ENCODE measurements at regions not wholly inside any gene's neighbourhood (a gene's known extent, or its start where the extent isn't known, plus 50 kb on each side); places are given as distances from the start of the nearest gene placed in this dataset.

DNA sequence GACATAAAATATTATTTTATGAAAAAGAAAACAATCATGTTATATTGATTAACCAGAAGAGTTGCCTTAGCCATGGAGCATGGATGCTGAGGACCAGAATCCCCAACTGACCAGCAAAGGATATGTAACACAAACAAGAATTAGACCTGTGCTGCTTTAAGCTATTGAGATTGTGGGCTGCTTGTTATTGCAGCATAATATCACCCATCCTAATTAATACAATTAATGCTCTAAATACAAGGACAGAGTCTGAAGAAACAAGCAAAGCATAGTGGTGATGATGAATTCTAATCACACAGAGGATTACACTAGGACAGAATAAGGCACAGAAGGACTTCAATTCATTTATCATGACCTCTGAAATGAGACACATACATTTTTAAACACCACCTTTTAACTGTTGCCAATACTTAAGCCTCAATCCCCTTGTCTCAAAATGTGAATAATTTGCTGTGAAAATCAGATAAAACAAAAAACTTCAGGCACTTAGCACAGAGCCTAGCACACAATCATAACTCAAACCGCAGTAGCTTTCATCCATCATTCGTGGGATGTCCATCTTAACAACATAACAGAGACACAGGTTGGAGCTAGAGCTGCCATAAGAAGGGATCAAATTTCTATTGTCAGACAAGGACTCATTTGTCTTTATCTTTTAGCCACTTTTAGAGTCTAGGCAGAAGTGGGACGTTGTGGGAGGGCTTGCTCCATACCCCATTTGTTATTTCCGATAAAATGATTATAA lies 449.6 kb upstream of the DCN start:
- DNase-seq (no peak), ATAC-seq (no peak)
- CTCF ChIA-PET, result no interaction called here
- H3K4me1 Mint-ChIP-seq, result peaks cover 0 to 5% (median 0%) of the 10 kb centered on the region in 7 donors
- peaks cover 0 to 4% (median 0%) of the 10 kb centered on the region in 5 donors for H3K27me3 Mint-ChIP-seq
- intact Hi-C loops (cut with micrococcal nuclease), result no loop called here
- peaks cover 0 to 7% (median 0%) of the 10 kb centered on the region in 5 donors for H3K36me3 Mint-ChIP-seq
- no peak overlapping the region for H3K27ac Mint-ChIP-seq
- H3K27me3 ChIP-seq (ENCODE audit: control insufficient read depth in 2 of 2, insufficient read depth in 2 of 2, low read length in 2 of 2), result no peaks in the 10 kb centered on the region
- H3K4me3 Mint-ChIP-seq, result no peak overlapping the region
- H3K4me1 ChIP-seq (ENCODE audit: control insufficient read depth in 2 of 2, insufficient read depth in 2 of 2, low read length in 2 of 2), result no peaks in the 10 kb centered on the region
- H3K36me3 ChIP-seq (ENCODE audit: control insufficient read depth in 2 of 3, insufficient read depth in 3 of 3, low read length in 3 of 3), result no peaks in the 10 kb centered on the region
- peaks cover 0 to 8% (median 3%) of the 10 kb centered on the region in 11 donors for H3K9me3 Mint-ChIP-seq
- H3K4me3 ChIP-seq (ENCODE audit: low read length), result no peak overlapping the region
- no peaks in the 10 kb centered on the region for H3K9me3 ChIP-seq (ENCODE audit: control insufficient read depth in 2 of 3, low read length in 3 of 3)
- H3K27ac ChIP-seq (ENCODE audit: low read depth, low read length), result no peak overlapping the region
- POLR2A ChIA-PET, result interaction anchor here (0.7 kb wide), 1 partner anchor 244 kb away, joined by 3 read pairs; no protein-coding TSS in a partner anchor

- Histone ChIP-seq H3K27me3 (ENCODE audit: control insufficient read depth in 2 of 2, insufficient read depth in 2 of 2, low read length in 2 of 2) (no peaks in the 10 kb centered on the region), H3K9me3 (ENCODE audit: control insufficient read depth in 2 of 3, low read length in 3 of 3) (no peaks in the 10 kb centered on the region), H3K36me3 (ENCODE audit: control insufficient read depth in 2 of 3, insufficient read depth in 3 of 3, low read length in 3 of 3) (no peaks in the 10 kb centered on the region), H3K4me1 (ENCODE audit: control insufficient read depth in 2 of 2, insufficient read depth in 2 of 2, low read length in 2 of 2) (no peaks in the 10 kb centered on the region), H3K4me3 (ENCODE audit: low read length) (no peak overlapping the region), H3K27ac (ENCODE audit: low read depth, low read length) (no peak overlapping the region)
- POLR2A ChIA-PET, result interaction anchor here (0.6 to 0.7 kb wide), 2 partner anchors 258 to 1026 kb away, joined by 3 read pairs; no protein-coding TSS in a partner anchor
- Mint-ChIP-seq H3K9me3 (peaks cover 0 to 22% (median 11%) of the 10 kb centered on the region in 11 donors), H3K4me3 (no peak overlapping the region), H3K4me1 (peaks cover 0 to 5% (median 0%) of the 10 kb centered on the region in 7 donors), H3K36me3 (peaks cover 0 to 8% (median 0%) of the 10 kb centered on the region in 5 donors), H3K27ac (no peak overlapping the region), H3K27me3 (no peaks in the 10 kb centered on the region)
- CTCF ChIA-PET, result interaction anchor here (1.4 kb wide), 1 partner anchor 9 kb away, joined by 3 read pairs; no protein-coding TSS in a partner anchor
- no peak for ATAC-seq
- DNase-seq, result no peak
- intact Hi-C loops (cut with micrococcal nuclease), result no loop called here
Observed at GRCh38 chr12:91630596-91631293, 448.1 kb upstream of the DCN start.

DNA sequence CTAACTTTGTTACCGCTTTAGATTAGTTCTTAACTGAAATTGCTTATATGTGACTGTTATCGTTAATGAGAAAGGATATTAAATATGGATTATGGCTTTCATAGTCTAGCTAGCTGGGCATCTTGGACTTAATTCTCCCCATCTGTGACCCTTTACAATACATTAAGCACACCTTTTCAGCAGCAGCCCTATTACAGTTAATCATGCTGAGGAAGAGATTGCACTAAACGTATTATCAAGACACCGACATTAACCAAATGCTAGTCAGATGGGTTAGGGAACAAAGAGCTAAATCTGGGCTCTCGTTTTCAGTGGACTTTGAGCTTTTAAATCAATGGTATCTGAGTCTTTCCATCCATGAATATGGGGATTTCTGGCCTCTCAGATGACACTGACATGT lies 447.5 kb upstream of the DCN start:
- Histone ChIP-seq H3K36me3 (ENCODE audit: control insufficient read depth in 2 of 3, insufficient read depth in 3 of 3, low read length in 3 of 3) (no peaks in the 10 kb centered on the region), H3K9me3 (ENCODE audit: control insufficient read depth in 2 of 3, low read length in 3 of 3) (no peaks in the 10 kb centered on the region), H3K27ac (ENCODE audit: low read depth, low read length) (no peak overlapping the region), H3K4me3 (ENCODE audit: low read length) (no peak overlapping the region), H3K4me1 (ENCODE audit: control insufficient read depth in 2 of 2, insufficient read depth in 2 of 2, low read length in 2 of 2) (no peaks in the 10 kb centered on the region), H3K27me3 (ENCODE audit: control insufficient read depth in 2 of 2, insufficient read depth in 2 of 2, low read length in 2 of 2) (no peaks in the 10 kb centered on the region)
- no peak for ATAC-seq
- no peak for DNase-seq
- H3K9me3 Mint-ChIP-seq, result peaks cover 0 to 25% (median 11%) of the 10 kb centered on the region in 11 donors
- peaks cover 0 to 3% (median 0%) of the 10 kb centered on the region in 7 donors for H3K4me1 Mint-ChIP-seq
- no peak overlapping the region for H3K4me3 Mint-ChIP-seq
- ChIA-PET POLR2A (no interaction called here), CTCF (interaction anchor here (1.4 kb wide), 1 partner anchor 9 kb away, joined by 3 read pairs; no protein-coding TSS in a partner anchor)
- H3K27me3 Mint-ChIP-seq, result no peaks in the 10 kb centered on the region
- H3K36me3 Mint-ChIP-seq, result peaks cover 0 to 8% (median 0%) of the 10 kb centered on the region in 5 donors
- H3K27ac Mint-ChIP-seq, result no peak overlapping the region
- intact Hi-C loops (cut with micrococcal nuclease), result no loop called here

DNA sequence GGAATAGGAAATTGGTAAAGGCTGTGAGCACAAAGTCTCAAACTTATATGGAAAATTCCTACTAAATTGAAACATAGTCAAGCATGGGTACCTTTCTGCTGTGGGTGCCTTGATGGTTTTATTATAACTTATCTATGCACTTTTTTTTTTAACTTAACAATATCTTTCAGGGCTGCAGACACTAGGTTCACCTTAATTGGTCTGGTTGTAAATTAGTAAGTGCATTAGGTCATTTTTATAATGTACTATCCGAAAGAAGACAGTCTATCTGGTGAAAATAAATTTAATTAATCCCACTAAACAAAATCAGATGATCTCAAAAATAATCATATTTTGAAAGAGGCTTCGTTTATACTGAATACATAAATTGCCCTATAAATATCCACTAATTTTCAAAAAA lies 446.8 kb upstream of the DCN start:
- no peaks in the 10 kb centered on the region for H3K27me3 ChIP-seq (ENCODE audit: control insufficient read depth in 2 of 2, insufficient read depth in 2 of 2, low read length in 2 of 2)
- POLR2A ChIA-PET, result no interaction called here
- Mint-ChIP-seq H3K9me3 (peaks cover 0 to 28% (median 12%) of the 10 kb centered on the region in 11 donors), H3K27ac (no peak overlapping the region), H3K4me1 (no peaks in the 10 kb centered on the region), H3K4me3 (no peak overlapping the region), H3K36me3 (peaks cover 0 to 8% (median 0%) of the 10 kb centered on the region in 5 donors), H3K27me3 (peaks cover 0 to 5% (median 0%) of the 10 kb centered on the region in 5 donors)
- intact Hi-C loops (cut with micrococcal nuclease), result no loop called here
- DNase-seq (no peak), ATAC-seq (no peak)
- H3K4me3 ChIP-seq (ENCODE audit: low read length), result no peak overlapping the region
- H3K27ac ChIP-seq (ENCODE audit: low read depth, low read length), result no peak overlapping the region
- H3K36me3 ChIP-seq (ENCODE audit: control insufficient read depth in 2 of 3, insufficient read depth in 3 of 3, low read length in 3 of 3), result no peaks in the 10 kb centered on the region
- no peaks in the 10 kb centered on the region for H3K4me1 ChIP-seq (ENCODE audit: control insufficient read depth in 2 of 2, insufficient read depth in 2 of 2, low read length in 2 of 2)
- H3K9me3 ChIP-seq (ENCODE audit: control insufficient read depth in 2 of 3, low read length in 3 of 3), result no peaks in the 10 kb centered on the region
- CTCF ChIA-PET, result no interaction called here

DNA sequence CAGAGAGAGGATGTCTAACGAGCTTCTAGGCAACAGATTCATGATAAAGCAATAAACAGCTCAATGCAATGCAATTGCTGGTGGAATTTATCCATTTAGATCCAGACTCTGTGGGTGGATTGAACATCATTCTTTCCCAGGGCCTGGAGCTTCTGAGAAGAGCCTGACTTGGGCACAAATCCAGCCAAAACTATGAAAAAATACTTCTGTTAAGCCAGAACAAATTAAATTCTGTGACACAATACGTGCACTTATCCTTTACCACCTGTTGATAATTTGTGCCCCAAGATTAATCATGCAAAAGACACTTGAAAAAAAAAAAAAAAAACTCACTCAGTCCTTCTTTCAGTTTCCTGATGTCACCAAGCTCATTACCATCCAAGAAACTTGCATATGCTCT lies 446.0 kb upstream of the DCN start:
- POLR2A ChIA-PET, result interaction anchor here (0.7 kb wide), 1 partner anchor 12 kb away, joined by 4 read pairs; no protein-coding TSS in a partner anchor
- ATAC-seq (no peak), DNase-seq (no peak)
- H3K27me3 ChIP-seq (ENCODE audit: control insufficient read depth in 2 of 2, insufficient read depth in 2 of 2, low read length in 2 of 2), result no peaks in the 10 kb centered on the region
- no peaks in the 10 kb centered on the region for H3K36me3 ChIP-seq (ENCODE audit: control insufficient read depth in 2 of 3, insufficient read depth in 3 of 3, low read length in 3 of 3)
- Mint-ChIP-seq H3K27ac (peak overlapping the region in 1 of 9 donors; percentile 13), H3K4me1 (no peaks in the 10 kb centered on the region), H3K27me3 (peaks cover 0 to 7% (median 0%) of the 10 kb centered on the region in 5 donors), H3K36me3 (peaks cover 0 to 8% (median 0%) of the 10 kb centered on the region in 5 donors), H3K9me3 (peaks cover 0 to 28% (median 12%) of the 10 kb centered on the region in 11 donors), H3K4me3 (no peak overlapping the region)
- no peak overlapping the region for H3K4me3 ChIP-seq (ENCODE audit: low read length)
- no peaks in the 10 kb centered on the region for H3K4me1 ChIP-seq (ENCODE audit: control insufficient read depth in 2 of 2, insufficient read depth in 2 of 2, low read length in 2 of 2)
- no peaks in the 10 kb centered on the region for H3K9me3 ChIP-seq (ENCODE audit: control insufficient read depth in 2 of 3, low read length in 3 of 3)
- CTCF ChIA-PET, result no interaction called here
- H3K27ac ChIP-seq (ENCODE audit: low read depth, low read length), result no peak overlapping the region
- intact Hi-C loops (cut with micrococcal nuclease), result no loop called here

- H3K36me3 Mint-ChIP-seq, result peaks cover 0 to 8% (median 0%) of the 10 kb centered on the region in 5 donors
- CTCF ChIA-PET, result no interaction called here
Observed at GRCh38 chr12:91627225-91627624, 444.6 kb upstream of the DCN start.

More at GRCh38 chr12:91627225-91627624, 444.6 kb upstream of the DCN start:
- no peaks in the 10 kb centered on the region for H3K9me3 ChIP-seq (ENCODE audit: control insufficient read depth in 2 of 3, low read length in 3 of 3)
- DNase-seq (no peak), ATAC-seq (no peak)
- Mint-ChIP-seq H3K27ac (no peak overlapping the region), H3K27me3 (peaks cover 0 to 7% (median 0%) of the 10 kb centered on the region in 5 donors), H3K9me3 (peaks cover 0 to 28% (median 12%) of the 10 kb centered on the region in 11 donors), H3K4me1 (peaks cover 0 to 4% (median 0%) of the 10 kb centered on the region in 7 donors), H3K4me3 (no peak overlapping the region)
- no peak overlapping the region for H3K4me3 ChIP-seq (ENCODE audit: low read length)
- no peak overlapping the region for H3K27ac ChIP-seq (ENCODE audit: low read depth, low read length)
- intact Hi-C loops (cut with micrococcal nuclease), result no loop called here
- POLR2A ChIA-PET, result no interaction called here
- no peaks in the 10 kb centered on the region for H3K27me3 ChIP-seq (ENCODE audit: control insufficient read depth in 2 of 2, insufficient read depth in 2 of 2, low read length in 2 of 2)
- H3K36me3 ChIP-seq (ENCODE audit: control insufficient read depth in 2 of 3, insufficient read depth in 3 of 3, low read length in 3 of 3), result no peaks in the 10 kb centered on the region
- no peaks in the 10 kb centered on the region for H3K4me1 ChIP-seq (ENCODE audit: control insufficient read depth in 2 of 2, insufficient read depth in 2 of 2, low read length in 2 of 2)
